Astrocyte of the spinal cord (primary cell): ENCODE measurements at regions not wholly inside any gene's neighbourhood (a gene's known extent, or its start where the extent isn't known, plus 50 kb on each side); places are given as distances from the start of the nearest gene placed in this dataset.

Experiments used
- DNase-seq: peaks from one replicate; pipeline ENCODE4 v3.0.0; 2011; ENCODE audit warnings: low read depth, low spot score
- H3K4me3 ChIP-seq: 2 replicates; pipeline ENCODE4 v1.5.1; 2011; ENCODE audit warnings: low read depth, mild to moderate bottlenecking, low read length, moderate library complexity
- in situ Hi-C: cut with HindIII; loops from 2 replicates; pipeline ENCODE4 v1.10.0; 2017; ENCODE audit warnings: low sequenced_read_pairs
- TF ChIP-seq, protein P1 (sequence below): IDR thresholded peaks from 2 replicates; pipeline ENCODE4 v1.5.1; 2012; ENCODE audit warnings: low read depth, mild to moderate bottlenecking, low read length, inconsistent platforms

DNA sequence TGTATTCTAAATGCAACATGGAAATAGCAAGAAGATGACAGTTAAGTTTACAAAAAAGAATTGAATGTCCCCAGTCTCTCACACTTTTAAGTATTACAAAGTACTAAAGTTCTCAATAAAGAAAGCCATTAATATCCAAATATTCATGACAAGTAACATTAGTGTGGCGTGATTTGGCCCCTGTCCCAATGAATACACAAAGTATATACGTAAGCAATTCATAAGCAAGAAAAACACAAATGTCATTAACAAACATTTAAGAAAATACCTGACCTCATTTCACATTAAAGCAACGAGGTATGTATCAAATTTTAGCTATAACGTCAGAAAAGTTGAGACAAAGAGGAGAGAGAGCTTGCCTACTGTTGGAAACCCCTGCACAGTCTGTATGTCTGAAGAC is 241.9 kb upstream of the IRS2 start:
- in situ Hi-C loops: no loop called here
- DNase-seq: no peak
- TF ChIP-seq, protein P1, sequence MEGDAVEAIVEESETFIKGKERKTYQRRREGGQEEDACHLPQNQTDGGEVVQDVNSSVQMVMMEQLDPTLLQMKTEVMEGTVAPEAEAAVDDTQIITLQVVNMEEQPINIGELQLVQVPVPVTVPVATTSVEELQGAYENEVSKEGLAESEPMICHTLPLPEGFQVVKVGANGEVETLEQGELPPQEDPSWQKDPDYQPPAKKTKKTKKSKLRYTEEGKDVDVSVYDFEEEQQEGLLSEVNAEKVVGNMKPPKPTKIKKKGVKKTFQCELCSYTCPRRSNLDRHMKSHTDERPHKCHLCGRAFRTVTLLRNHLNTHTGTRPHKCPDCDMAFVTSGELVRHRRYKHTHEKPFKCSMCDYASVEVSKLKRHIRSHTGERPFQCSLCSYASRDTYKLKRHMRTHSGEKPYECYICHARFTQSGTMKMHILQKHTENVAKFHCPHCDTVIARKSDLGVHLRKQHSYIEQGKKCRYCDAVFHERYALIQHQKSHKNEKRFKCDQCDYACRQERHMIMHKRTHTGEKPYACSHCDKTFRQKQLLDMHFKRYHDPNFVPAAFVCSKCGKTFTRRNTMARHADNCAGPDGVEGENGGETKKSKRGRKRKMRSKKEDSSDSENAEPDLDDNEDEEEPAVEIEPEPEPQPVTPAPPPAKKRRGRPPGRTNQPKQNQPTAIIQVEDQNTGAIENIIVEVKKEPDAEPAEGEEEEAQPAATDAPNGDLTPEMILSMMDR: no peak
- no peak overlapping the region for H3K4me3 ChIP-seq

DNA sequence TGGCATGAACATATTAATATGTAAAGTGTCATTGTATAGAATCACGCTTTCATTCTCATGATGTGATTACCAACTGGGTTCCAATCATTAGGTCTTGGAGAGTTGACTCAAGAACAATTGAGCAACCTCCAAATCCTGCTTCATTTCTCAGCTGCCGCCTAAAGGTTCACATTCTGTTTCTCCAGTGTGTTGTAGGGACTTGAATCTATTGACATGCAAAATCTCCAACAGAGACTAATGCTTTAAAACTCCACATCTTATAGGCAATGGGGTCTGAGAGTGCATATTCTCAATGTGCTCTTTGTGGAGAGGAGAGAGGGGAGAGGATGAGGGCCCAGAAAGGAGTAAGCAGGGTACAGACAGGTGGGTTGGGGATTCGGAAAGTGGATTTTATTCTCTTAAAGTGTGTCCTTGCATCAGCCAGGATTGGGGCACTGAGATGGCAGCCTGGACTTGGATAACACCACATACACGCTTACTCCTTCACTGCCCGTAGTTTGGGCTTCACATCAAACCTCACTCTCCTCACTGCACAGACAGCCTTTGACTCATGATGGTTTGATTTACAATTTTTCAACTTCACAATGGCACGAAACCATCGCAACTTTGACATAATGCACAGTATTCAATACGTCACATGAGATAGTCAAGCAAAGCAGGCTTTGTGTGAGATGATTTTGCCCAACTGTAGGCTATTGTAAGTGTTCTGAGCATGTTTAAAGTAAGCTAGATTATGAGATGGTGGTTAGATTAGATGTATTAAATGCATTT is 241.3 kb upstream of the IRS2 start:
- no peak overlapping the region for H3K4me3 ChIP-seq
- DNase-seq: no peak
- TF ChIP-seq, protein P1: no peak
- in situ Hi-C loops: no loop called here

DNA sequence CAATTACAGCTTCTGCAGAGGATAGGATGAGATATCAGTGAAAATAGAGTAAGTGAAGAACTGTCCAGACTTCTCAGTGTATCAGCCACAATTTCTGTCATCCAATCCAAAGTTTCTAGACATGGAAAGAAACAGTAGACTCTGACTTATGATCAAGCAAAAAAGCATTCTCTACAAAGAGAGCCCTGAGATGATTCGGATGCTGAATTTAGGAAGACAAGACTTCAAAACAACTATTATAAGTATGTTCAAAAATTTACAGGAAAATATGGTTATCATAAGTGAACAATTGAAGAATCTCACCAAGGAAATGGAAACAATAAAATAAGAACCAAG is 238.2 kb upstream of the IRS2 start:
- TF ChIP-seq, protein P1: no peak
- DNase-seq: no peak
- in situ Hi-C loops: no loop called here

DNA sequence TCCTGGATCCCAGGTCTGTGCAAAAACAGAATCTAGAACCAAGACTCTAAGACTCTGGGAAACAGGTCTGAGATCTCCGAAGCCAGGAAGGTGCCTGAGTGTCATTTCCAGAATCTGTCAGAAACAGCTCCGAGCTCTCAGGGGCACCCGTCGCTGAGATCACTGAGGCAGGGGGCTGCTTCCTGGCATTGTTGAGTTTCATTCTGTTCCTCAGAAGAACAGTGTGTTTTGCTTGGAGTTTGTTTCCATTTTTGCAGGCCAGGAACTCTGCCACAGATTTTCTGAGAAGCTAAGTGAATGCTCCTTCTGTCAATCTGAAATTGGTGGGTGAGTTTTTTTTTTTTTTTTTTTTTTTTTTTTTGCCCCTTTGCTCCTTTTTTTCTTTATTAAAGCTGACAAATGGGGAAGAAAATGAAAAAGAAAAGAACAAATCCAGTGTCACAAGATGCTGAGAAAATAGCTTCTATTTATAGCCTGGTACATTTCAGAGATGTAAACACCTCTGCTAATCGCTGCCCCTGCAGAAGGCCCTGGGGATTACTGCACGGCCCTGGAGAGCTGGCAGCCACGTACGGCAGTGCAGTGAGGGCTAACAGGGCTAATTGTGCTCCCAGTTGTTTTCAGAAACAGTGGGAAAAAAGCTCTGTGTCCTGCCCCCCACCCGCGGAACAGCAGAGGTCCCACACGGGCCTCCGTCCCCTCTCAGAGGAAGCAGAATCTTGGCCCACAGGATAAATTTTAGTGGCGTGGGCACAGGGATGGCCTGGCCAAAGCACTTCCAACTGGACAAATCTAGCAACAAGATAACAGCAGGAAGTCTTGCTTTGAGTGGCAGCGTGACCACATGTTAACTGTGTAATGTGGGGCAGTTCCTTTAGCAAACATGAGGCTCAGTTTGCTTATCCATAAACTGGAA is 237.6 kb upstream of the IRS2 start:
- DNase-seq: peak; percentile 21
- in situ Hi-C loops: no loop called here
- TF ChIP-seq, protein P1: no peak
- no peak overlapping the region for H3K4me3 ChIP-seq

More for the DNA sequence above, 238.2 kb upstream of the IRS2 start:
- no peak overlapping the region for H3K4me3 ChIP-seq

DNA sequence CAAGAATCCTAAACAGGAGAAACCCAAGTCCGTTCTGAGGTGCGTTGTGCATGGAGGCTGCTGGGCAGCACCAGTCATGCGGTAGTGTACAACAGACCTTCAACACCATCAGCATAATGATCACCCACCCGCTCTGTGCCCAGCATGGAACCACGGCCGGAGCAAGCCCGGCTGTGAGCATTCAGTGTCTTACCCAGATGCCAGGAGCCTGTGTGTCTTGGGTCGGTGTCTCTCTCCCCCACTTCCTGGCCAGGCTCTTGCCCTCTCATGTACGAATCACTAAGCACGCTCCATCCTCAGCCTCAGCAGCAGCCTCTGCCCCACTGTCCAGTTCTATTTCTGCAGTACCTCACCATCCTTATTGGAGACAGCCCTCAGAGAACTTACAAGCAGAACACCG is 231.6 kb upstream of the IRS2 start:
- in situ Hi-C loops: no loop called here
- TF ChIP-seq, protein P1: no peak
- H3K4me3 ChIP-seq: no peak overlapping the region
- peak; percentile 3 for DNase-seq

DNA sequence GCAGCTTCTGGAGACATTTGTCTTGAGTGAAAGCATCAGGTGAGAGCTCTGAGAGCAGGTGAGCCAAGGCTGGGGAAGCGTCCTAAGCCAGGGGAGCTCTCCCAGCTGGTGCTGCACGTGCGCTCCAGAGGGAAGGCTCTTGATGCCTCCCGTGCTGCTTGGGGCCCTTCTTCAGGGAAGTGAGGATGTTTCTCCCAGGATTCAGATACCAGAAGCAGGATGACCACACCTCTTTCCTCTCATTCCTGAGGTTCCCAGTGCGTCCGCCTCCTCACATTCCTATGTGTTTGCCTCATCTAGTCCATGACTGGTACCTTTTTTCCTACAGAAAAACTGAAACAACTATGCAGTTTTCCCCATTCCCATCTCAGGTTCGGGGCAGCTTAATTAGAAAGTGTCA is 231.0 kb upstream of the IRS2 start:
- peak; percentile 81 for DNase-seq
- TF ChIP-seq, protein P1: no peak
- in situ Hi-C loops: no loop called here
- H3K4me3 ChIP-seq: no peak overlapping the region
